ENCODE measurements at regions not wholly inside any gene's neighbourhood (a gene's known extent, or its start where the extent isn't known, plus 50 kb on each side); places are given as distances from the start of the nearest gene placed in this dataset.

DNA sequence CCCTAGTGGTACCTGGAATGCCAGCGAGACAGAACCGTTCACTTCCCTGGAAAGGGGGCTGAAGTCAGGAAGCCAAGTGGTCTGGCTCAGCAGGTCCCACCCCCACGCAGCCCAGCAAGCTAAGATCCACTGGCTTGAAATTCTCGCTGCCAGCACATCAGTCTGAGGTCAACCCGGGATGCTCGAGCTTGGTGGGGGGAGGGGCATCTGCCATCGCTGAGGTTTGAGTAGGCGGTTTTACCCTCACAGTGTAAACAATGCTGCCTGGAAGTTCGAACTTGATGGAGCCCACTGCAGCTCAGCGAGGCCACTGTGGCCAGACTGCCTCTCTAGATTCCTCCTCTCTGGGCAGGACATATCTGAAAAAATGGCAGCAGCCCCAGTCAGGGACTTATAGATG lies 464.7 kb upstream of the TOM1L1 start:
- H3K9me3 ChIP-seq, result no peaks in the 10 kb centered on the region
- no peak for ATAC-seq
- intact Hi-C loops (cut with DNase I), result no loop called here
- H3K4me3 ChIP-seq, result no peak overlapping the region
- TF ChIP-seq POLR2A (IDR thresholded peaks at IDR 0.05), result no peak
- TF ChIP-seq, protein P1, sequence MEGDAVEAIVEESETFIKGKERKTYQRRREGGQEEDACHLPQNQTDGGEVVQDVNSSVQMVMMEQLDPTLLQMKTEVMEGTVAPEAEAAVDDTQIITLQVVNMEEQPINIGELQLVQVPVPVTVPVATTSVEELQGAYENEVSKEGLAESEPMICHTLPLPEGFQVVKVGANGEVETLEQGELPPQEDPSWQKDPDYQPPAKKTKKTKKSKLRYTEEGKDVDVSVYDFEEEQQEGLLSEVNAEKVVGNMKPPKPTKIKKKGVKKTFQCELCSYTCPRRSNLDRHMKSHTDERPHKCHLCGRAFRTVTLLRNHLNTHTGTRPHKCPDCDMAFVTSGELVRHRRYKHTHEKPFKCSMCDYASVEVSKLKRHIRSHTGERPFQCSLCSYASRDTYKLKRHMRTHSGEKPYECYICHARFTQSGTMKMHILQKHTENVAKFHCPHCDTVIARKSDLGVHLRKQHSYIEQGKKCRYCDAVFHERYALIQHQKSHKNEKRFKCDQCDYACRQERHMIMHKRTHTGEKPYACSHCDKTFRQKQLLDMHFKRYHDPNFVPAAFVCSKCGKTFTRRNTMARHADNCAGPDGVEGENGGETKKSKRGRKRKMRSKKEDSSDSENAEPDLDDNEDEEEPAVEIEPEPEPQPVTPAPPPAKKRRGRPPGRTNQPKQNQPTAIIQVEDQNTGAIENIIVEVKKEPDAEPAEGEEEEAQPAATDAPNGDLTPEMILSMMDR (IDR thresholded peaks at IDR 0.05), result no peak
- no peak overlapping the region for H3K27ac ChIP-seq
- no peaks in the 10 kb centered on the region for H3K36me3 ChIP-seq
- 47% methylated on average over 3 of the region's 10 CpGs for WGBS (ENCODE audit: insufficient coverage, low coverage, low lambda C conversion rate, missing lambda C conversion rate)
- H3K27me3 ChIP-seq, result no peaks in the 10 kb centered on the region
- no peaks in the 10 kb centered on the region for H3K4me1 ChIP-seq
- DNase-seq, result peak in 1 of 3 donors; percentile 26

DNA sequence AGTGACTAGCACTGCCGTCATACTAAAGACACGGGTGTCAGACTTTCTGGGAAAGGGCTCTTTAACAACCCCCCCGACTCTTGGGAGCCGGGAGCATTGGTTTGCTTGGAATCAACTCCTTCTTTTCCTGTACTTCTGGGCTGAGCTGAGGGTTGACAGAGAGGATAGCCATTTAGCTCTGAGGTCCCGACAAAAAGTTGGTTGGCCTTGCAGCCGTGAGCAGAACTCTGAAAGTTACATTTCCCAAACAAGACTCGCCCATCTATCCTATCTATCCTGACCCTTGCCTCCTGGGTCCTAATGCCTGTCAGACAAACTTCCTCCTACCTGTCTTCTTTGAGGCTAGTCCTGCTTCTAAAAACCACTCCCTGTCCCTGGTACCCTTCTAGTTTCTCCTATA lies 460.8 kb upstream of the TOM1L1 start:
- TF ChIP-seq, protein P1 (IDR thresholded peaks at IDR 0.05), result no peak
- no peak for TF ChIP-seq POLR2A (IDR thresholded peaks at IDR 0.05)
- intact Hi-C loops (cut with DNase I), result no loop called here
- H3K36me3 ChIP-seq, result no peaks in the 10 kb centered on the region
- no peak for ATAC-seq
- H3K27me3 ChIP-seq, result no peaks in the 10 kb centered on the region
- no peak overlapping the region for H3K27ac ChIP-seq
- no peak for DNase-seq
- H3K9me3 ChIP-seq, result no peaks in the 10 kb centered on the region
- WGBS (ENCODE audit: insufficient coverage, low coverage, low lambda C conversion rate, missing lambda C conversion rate), result 43% methylated on average over 5 of the region's 7 CpGs
- H3K4me1 ChIP-seq, result no peaks in the 10 kb centered on the region
- no peak overlapping the region for H3K4me3 ChIP-seq

- Histone ChIP-seq H3K27me3 (no peaks in the 10 kb centered on the region), H3K4me1 (no peaks in the 10 kb centered on the region), H3K4me3 (no peak overlapping the region), H3K27ac (no peak overlapping the region), H3K36me3 (no peaks in the 10 kb centered on the region), H3K9me3 (no peaks in the 10 kb centered on the region)
- 36% methylated on average over 1 of the region's 1 CpG for WGBS (ENCODE audit: insufficient coverage, low coverage, low lambda C conversion rate, missing lambda C conversion rate)
- intact Hi-C loops (cut with DNase I), result no loop called here
- no peak for DNase-seq
- no peak for ATAC-seq
- TF ChIP-seq, protein P1 (IDR thresholded peaks at IDR 0.05), result no peak
- no peak for TF ChIP-seq POLR2A (IDR thresholded peaks at IDR 0.05)
Measured at GRCh38 chr17:54451051-54451450, 449.6 kb upstream of the TOM1L1 start.

DNA sequence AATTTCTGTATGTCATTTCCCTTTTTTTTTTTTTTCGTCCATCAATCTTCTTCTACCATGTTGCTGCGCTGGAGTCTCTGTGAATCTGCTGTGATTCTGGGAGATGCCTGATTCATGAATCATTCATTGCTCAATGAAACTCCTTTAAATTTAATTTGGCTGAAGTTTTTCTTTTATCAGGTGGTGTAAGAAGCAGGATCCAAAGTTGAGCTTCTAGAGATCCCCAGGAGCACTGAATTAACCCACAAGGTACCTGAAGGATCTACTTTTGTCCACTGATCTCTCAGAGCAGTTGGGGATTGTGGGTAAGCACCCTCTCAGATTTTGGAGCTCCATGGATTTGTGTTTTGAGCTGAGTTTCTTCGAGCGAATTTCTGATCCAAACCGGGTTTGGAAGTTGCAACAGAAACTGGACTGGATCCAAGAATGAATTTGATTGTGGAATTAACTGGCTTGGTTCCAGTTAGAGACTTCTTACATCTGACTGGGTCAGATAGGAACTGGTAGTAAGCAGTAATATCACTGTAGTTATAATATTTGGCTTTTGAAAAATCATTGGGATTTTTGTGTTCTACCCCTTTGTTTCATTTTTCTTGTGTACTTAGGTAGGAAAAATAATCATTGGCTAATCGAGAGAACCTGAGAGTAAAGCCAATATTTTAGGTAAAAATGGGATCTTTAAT lies 447.8 kb upstream of the TOM1L1 start:
- WGBS (ENCODE audit: insufficient coverage, low coverage, low lambda C conversion rate, missing lambda C conversion rate), result 40% methylated on average over 6 of the region's 6 CpGs
- ATAC-seq, result no peak
- Histone ChIP-seq H3K4me3 (no peak overlapping the region), H3K27ac (no peak overlapping the region), H3K27me3 (no peaks in the 10 kb centered on the region), H3K4me1 (no peaks in the 10 kb centered on the region), H3K36me3 (no peaks in the 10 kb centered on the region), H3K9me3 (no peaks in the 10 kb centered on the region)
- no peak for TF ChIP-seq POLR2A (IDR thresholded peaks at IDR 0.05)
- TF ChIP-seq, protein P1 (IDR thresholded peaks at IDR 0.05), result no peak
- intact Hi-C loops (cut with DNase I), result no loop called here
- DNase-seq, result no peak

All from right lobe of liver (tissue), 6 donors.